HL-60 (cell line): ENCODE measurements at regions not wholly inside any gene's neighbourhood (a gene's known extent, or its start where the extent isn't known, plus 50 kb on each side); places are given as distances from the start of the nearest gene placed in this dataset.

Experiments
- CTCF ChIP-seq: IDR thresholded peaks from one replicate; pipeline ENCODE4 v1.5.1; 2011; ENCODE audit warnings: low read length, control low read depth, inconsistent platforms; ENCODE audit not compliant: insufficient read depth
- GABPA ChIP-seq: IDR thresholded peaks from 2 replicates; pipeline ENCODE4 v1.6.1; 2012; ENCODE audit warnings: low read depth
- POLR2AphosphoS5 ChIP-seq: IDR thresholded peaks from 2 replicates; pipeline ENCODE4 v1.6.1; 2012; ENCODE audit warnings: low read depth
- SPI1 ChIP-seq: IDR thresholded peaks from 2 replicates; pipeline ENCODE4 v1.6.1; 2012; ENCODE audit warnings: low read depth, mild to moderate bottlenecking, borderline replicate concordance

- no peak for TF ChIP-seq CTCF
- TF ChIP-seq GABPA, result no peak
- no peak for TF ChIP-seq POLR2AphosphoS5
- TF ChIP-seq SPI1, result no peak
Measured at GRCh38 chrX:2620576-2620975, 70.5 kb upstream of the CD99 start.
